ENCODE measurements at regions not wholly inside any gene's neighbourhood (a gene's known extent, or its start where the extent isn't known, plus 50 kb on each side); places are given as distances from the start of the nearest gene placed in this dataset.

DNA sequence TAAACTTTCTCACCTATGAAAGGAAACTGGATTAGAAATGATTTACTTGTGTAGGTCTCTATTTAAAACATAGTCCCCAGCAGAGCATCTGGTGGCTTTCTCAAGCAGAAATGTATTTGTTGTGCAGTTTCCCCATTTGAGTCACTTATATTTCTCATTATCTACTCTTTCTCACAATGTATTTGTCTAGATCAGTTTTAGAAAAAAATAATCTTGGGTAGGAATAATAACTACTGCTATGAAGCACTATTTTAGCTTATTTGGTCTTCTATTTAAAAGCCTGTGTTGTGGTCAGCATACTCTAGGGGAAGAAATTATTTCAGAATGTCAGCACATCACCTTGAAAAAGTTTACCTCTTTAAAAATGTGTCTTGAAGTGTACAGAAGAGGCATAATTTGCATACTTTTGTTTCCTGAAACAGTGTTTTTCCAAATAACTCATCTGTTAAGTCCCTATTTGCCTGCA lies 60.9 kb upstream of the PRL start:
- Mint-ChIP-seq H3K4me3 (ENCODE audit: low read depth) (no peak overlapping the region), H3K9me3 (ENCODE audit: low read depth) (peaks cover 18% of the 10 kb centered on the region), H3K4me1 (ENCODE audit: low read depth) (peaks cover 8% of the 10 kb centered on the region), H3K27ac (no peak overlapping the region), H3K27me3 (no peaks in the 10 kb centered on the region), H3K36me3 (ENCODE audit: insufficient read depth) (no peaks in the 10 kb centered on the region)
- TF ChIP-seq, protein P1, sequence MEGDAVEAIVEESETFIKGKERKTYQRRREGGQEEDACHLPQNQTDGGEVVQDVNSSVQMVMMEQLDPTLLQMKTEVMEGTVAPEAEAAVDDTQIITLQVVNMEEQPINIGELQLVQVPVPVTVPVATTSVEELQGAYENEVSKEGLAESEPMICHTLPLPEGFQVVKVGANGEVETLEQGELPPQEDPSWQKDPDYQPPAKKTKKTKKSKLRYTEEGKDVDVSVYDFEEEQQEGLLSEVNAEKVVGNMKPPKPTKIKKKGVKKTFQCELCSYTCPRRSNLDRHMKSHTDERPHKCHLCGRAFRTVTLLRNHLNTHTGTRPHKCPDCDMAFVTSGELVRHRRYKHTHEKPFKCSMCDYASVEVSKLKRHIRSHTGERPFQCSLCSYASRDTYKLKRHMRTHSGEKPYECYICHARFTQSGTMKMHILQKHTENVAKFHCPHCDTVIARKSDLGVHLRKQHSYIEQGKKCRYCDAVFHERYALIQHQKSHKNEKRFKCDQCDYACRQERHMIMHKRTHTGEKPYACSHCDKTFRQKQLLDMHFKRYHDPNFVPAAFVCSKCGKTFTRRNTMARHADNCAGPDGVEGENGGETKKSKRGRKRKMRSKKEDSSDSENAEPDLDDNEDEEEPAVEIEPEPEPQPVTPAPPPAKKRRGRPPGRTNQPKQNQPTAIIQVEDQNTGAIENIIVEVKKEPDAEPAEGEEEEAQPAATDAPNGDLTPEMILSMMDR (IDR thresholded peaks at IDR 0.05; ENCODE audit: unreplicated experiment) = no peak
- DNase-seq (ENCODE audit: low spot score, unreplicated experiment) = no peak

DNA sequence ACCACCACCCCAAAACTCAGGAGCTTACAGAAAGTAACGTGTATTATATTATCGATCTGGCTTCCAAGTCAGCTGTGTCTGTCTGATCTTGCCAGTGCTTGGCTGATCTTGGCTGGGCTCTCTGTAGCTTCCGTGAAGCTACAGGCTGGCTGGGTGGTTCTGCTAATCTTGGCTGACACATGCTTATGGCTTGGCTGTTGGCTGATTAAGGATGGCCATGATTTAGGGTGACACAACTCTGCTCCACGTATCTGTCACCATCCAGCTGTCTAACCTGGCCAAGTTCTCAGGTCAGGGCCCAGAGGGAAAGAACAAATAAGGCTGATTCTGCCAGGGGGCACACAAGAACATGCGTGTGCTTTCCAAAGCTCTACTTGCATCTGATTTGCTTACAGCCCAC lies 64.7 kb upstream of the PRL start:
- Mint-ChIP-seq H3K4me1 (ENCODE audit: low read depth) (peaks cover 26% of the 10 kb centered on the region), H3K27me3 (no peaks in the 10 kb centered on the region), H3K4me3 (ENCODE audit: low read depth) (no peak overlapping the region), H3K27ac (no peak overlapping the region), H3K9me3 (ENCODE audit: low read depth) (peaks cover 14% of the 10 kb centered on the region), H3K36me3 (ENCODE audit: insufficient read depth) (no peaks in the 10 kb centered on the region)
- no peak for DNase-seq (ENCODE audit: low spot score, unreplicated experiment)
- TF ChIP-seq, protein P1 (IDR thresholded peaks at IDR 0.05; ENCODE audit: unreplicated experiment) = no peak

DNA sequence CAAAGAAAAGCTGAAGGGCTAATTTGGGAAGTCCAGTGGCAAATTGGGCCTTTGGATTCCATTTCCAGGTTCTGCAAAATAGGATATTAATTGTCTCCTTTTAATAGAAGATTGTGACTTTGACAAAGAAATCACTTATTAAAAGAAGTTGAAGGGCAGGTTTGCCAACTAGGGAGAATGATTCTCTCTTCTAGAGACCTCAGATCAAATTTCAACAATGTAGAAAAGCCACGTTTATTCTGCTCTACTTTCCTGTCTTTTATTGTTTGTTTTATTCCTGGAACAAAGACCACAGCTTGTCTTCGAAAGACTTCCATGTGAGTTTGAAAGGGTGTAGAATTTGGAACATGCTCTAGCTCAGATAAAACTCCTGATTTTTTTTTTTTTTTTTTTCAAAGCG lies 65.5 kb upstream of the PRL start:
- DNase-seq (ENCODE audit: low spot score, unreplicated experiment) = no peak
- Mint-ChIP-seq H3K4me1 (ENCODE audit: low read depth) (peaks cover 26% of the 10 kb centered on the region), H3K4me3 (ENCODE audit: low read depth) (peak overlapping the region; percentile 56), H3K27me3 (no peaks in the 10 kb centered on the region), H3K36me3 (ENCODE audit: insufficient read depth) (no peaks in the 10 kb centered on the region), H3K9me3 (ENCODE audit: low read depth) (peaks cover 14% of the 10 kb centered on the region), H3K27ac (peak overlapping the region; percentile 85)
- TF ChIP-seq, protein P1 (IDR thresholded peaks at IDR 0.05; ENCODE audit: unreplicated experiment) = no peak

DNA sequence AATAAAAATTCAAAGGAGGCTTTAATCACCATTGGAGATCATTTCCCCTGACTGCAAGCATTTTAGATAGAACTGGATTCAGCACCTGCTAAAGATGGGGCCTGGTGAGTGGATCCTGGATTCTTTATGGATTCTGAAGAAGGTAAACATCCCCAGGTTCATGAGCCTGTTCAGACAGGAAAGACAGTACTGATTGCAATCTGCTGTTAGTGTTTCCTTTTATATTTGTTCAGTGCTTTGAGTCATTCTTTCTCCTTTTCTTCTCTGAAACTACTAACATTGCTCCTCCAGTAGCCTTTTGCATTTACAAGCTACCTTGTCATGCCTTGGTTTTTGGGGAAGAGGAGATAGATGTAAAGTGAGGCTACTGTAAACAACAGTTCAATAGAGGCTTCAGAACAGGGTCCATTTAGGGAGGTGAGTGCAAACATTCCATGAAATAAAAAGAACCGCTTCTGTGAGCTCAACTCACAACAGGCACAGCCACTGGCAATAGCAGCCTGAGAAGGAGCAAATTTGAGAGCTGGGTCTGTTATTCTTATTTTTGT lies 66.4 kb upstream of the PRL start:
- DNase-seq (ENCODE audit: low spot score, unreplicated experiment) = no peak
- H3K27me3 Mint-ChIP-seq = no peaks in the 10 kb centered on the region
- H3K36me3 Mint-ChIP-seq (ENCODE audit: insufficient read depth) = no peaks in the 10 kb centered on the region
- H3K4me1 Mint-ChIP-seq (ENCODE audit: low read depth) = peaks cover 26% of the 10 kb centered on the region
- H3K4me3 Mint-ChIP-seq (ENCODE audit: low read depth) = no peak overlapping the region
- peaks cover 14% of the 10 kb centered on the region for H3K9me3 Mint-ChIP-seq (ENCODE audit: low read depth)
- TF ChIP-seq, protein P1 (IDR thresholded peaks at IDR 0.05; ENCODE audit: unreplicated experiment) = no peak
- peak overlapping the region; percentile 85 for H3K27ac Mint-ChIP-seq

DNA sequence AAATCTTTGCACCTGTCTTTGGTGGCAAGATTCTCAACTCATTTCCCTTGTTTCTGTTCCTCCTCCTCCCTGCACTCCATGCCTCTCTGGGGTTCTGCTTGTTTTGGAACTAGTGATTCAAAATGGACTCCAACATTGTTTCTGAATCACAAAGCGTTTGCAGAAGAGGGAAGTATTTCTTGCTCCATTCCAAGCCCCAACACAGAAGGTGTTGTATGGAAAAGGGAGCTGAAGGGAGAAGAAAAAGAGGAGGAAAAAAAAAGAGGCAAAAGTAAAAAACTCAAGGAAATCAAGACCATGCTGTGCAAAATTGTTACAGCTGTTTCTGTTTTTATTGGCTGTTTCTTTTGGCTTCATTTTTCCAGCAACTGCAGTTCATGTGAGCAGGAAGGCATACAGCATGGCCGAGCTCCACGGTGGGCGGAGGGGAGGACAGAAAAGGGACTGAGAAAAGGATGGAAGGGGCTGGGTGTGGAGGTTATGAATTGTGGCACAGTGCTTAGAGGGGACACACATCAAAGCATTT lies 66.9 kb upstream of the PRL start:
- H3K4me1 Mint-ChIP-seq (ENCODE audit: low read depth) = peaks cover 26% of the 10 kb centered on the region
- TF ChIP-seq, protein P1 (IDR thresholded peaks at IDR 0.05; ENCODE audit: unreplicated experiment) = no peak
- DNase-seq (ENCODE audit: low spot score, unreplicated experiment) = no peak
- H3K36me3 Mint-ChIP-seq (ENCODE audit: insufficient read depth) = no peaks in the 10 kb centered on the region
- peak overlapping the region; percentile 85 for H3K27ac Mint-ChIP-seq
- no peak overlapping the region for H3K4me3 Mint-ChIP-seq (ENCODE audit: low read depth)
- H3K27me3 Mint-ChIP-seq = no peaks in the 10 kb centered on the region
- H3K9me3 Mint-ChIP-seq (ENCODE audit: low read depth) = peaks cover 14% of the 10 kb centered on the region
